ENCODE measurements at regions not wholly inside any gene's neighbourhood (a gene's known extent, or its start where the extent isn't known, plus 50 kb on each side); places are given as distances from the start of the nearest gene placed in this dataset.

- DNase-seq (ENCODE audit: low spot score), result no peak
- in situ Hi-C loops (cut with MboI; ENCODE audit: low pct_unique_long_range_greater_than_20kb, low sequenced_read_pairs, unreplicated experiment), result no loop called here
- TF ChIP-seq CTCF (IDR thresholded peaks at IDR 0.05; ENCODE audit: extremely low read depth, insufficient read depth, missing control alignments), result no peak
Observed at GRCh38 chr12:126907900-126908764, 1358.8 kb upstream of the TMEM132C start.

GRCh38 chr12:126908765-126909142 lies 1358.2 kb upstream of the TMEM132C start:
- no peak for DNase-seq (ENCODE audit: low spot score)
- in situ Hi-C loops (cut with MboI; ENCODE audit: low pct_unique_long_range_greater_than_20kb, low sequenced_read_pairs, unreplicated experiment), result no loop called here
- TF ChIP-seq CTCF (IDR thresholded peaks at IDR 0.05; ENCODE audit: extremely low read depth, insufficient read depth, missing control alignments), result no peak

- no peak for TF ChIP-seq CTCF (IDR thresholded peaks at IDR 0.05; ENCODE audit: extremely low read depth, insufficient read depth, missing control alignments)
- in situ Hi-C loops (cut with MboI; ENCODE audit: low pct_unique_long_range_greater_than_20kb, low sequenced_read_pairs, unreplicated experiment), result no loop called here
- DNase-seq (ENCODE audit: low spot score), result no peak
Observed at GRCh38 chr12:126910570-126910969, 1356.4 kb upstream of the TMEM132C start.

GRCh38 chr12:126912111-126912510 lies 1354.9 kb upstream of the TMEM132C start:
- in situ Hi-C loops (cut with MboI; ENCODE audit: low pct_unique_long_range_greater_than_20kb, low sequenced_read_pairs, unreplicated experiment), result no loop called here
- no peak for DNase-seq (ENCODE audit: low spot score)
- TF ChIP-seq CTCF (IDR thresholded peaks at IDR 0.05; ENCODE audit: extremely low read depth, insufficient read depth, missing control alignments), result no peak

- DNase-seq (ENCODE audit: low spot score), result no peak
- no peak for TF ChIP-seq CTCF (IDR thresholded peaks at IDR 0.05; ENCODE audit: extremely low read depth, insufficient read depth, missing control alignments)
- in situ Hi-C loops (cut with MboI; ENCODE audit: low pct_unique_long_range_greater_than_20kb, low sequenced_read_pairs, unreplicated experiment), result no loop called here
Observed at GRCh38 chr12:126914170-126914793, 1352.7 kb upstream of the TMEM132C start.

GRCh38 chr12:126915309-126915708 lies 1351.7 kb upstream of the TMEM132C start:
- TF ChIP-seq CTCF (IDR thresholded peaks at IDR 0.05; ENCODE audit: extremely low read depth, insufficient read depth, missing control alignments), result no peak
- DNase-seq (ENCODE audit: low spot score), result no peak
- in situ Hi-C loops (cut with MboI; ENCODE audit: low pct_unique_long_range_greater_than_20kb, low sequenced_read_pairs, unreplicated experiment), result no loop called here

All from GM13977 (cell line).